ENCODE measurements at regions not wholly inside any gene's neighbourhood (a gene's known extent, or its start where the extent isn't known, plus 50 kb on each side); places are given as distances from the start of the nearest gene placed in this dataset.
"Not testable (repeated sequence)": the region's sequence is repeated elsewhere in the genome, so short reads cannot be mapped to it uniquely, and the experiment has no call there.

- DNase-seq (ENCODE audit: low read depth): no peak
- TF ChIP-seq CTCF (conservative IDR thresholded peaks at IDR 0.05; ENCODE audit: low read depth, low read length): no peak
Measured at GRCh38 chr4:31259119-31259518, 539.0 kb downstream of the PCDH7 start.

GRCh38 chr4:31261632-31262031 lies 541.5 kb downstream of the PCDH7 start:
- no peak overlapping the region for H3K4me3 ChIP-seq (ENCODE audit: low read length)
- DNase-seq (ENCODE audit: low read depth): no peak
- no peak for TF ChIP-seq CTCF (conservative IDR thresholded peaks at IDR 0.05; ENCODE audit: low read depth, low read length)

More at GRCh38 chr4:31259119-31259518, 539.0 kb downstream of the PCDH7 start:
- no peak overlapping the region for H3K4me3 ChIP-seq (ENCODE audit: low read length)

- DNase-seq (ENCODE audit: low read depth): not testable (repeated sequence)
Measured at GRCh38 chr4:31266094-31266493, 545.9 kb downstream of the PCDH7 start.

GRCh38 chr4:31272331-31273061 lies 552.3 kb downstream of the PCDH7 start:
- no peak for TF ChIP-seq CTCF (conservative IDR thresholded peaks at IDR 0.05; ENCODE audit: low read depth, low read length)
- DNase-seq (ENCODE audit: low read depth): no peak

More at GRCh38 chr4:31266094-31266493, 545.9 kb downstream of the PCDH7 start:
- not testable (repeated sequence) for H3K4me3 ChIP-seq (ENCODE audit: low read length)

GRCh38 chr4:31275906-31276305 lies 555.7 kb downstream of the PCDH7 start:
- DNase-seq (ENCODE audit: low read depth): no peak
- no peak for TF ChIP-seq CTCF (conservative IDR thresholded peaks at IDR 0.05; ENCODE audit: low read depth, low read length)

More at GRCh38 chr4:31272331-31273061, 552.3 kb downstream of the PCDH7 start:
- H3K4me3 ChIP-seq (ENCODE audit: low read length): no peak overlapping the region

GRCh38 chr4:31283679-31284078 lies 563.5 kb downstream of the PCDH7 start:
- no peak overlapping the region for H3K4me3 ChIP-seq (ENCODE audit: low read length)
- TF ChIP-seq CTCF (conservative IDR thresholded peaks at IDR 0.05; ENCODE audit: low read depth, low read length): no peak
- DNase-seq (ENCODE audit: low read depth): peak; percentile 2

More at GRCh38 chr4:31275906-31276305, 555.7 kb downstream of the PCDH7 start:
- no peak overlapping the region for H3K4me3 ChIP-seq (ENCODE audit: low read length)

GRCh38 chr4:31290836-31291235 lies 570.7 kb downstream of the PCDH7 start:
- H3K4me3 ChIP-seq (ENCODE audit: low read length): no peak overlapping the region

More at GRCh38 chr4:31290836-31291235, 570.7 kb downstream of the PCDH7 start:
- DNase-seq (ENCODE audit: low read depth): no peak
- TF ChIP-seq CTCF (conservative IDR thresholded peaks at IDR 0.05; ENCODE audit: low read depth, low read length): no peak

All from retinal pigment epithelial cell (primary cell).